ENCODE measurements at regions not wholly inside any gene's neighbourhood (a gene's known extent, or its start where the extent isn't known, plus 50 kb on each side); places are given as distances from the start of the nearest gene placed in this dataset.

GRCh38 chr7:1339611-1340010 lies 106.9 kb downstream of the UNCX start:
- H3K79me2 ChIP-seq (ENCODE audit: low read depth), result no peaks in the 10 kb centered on the region
- H3F3A ChIP-seq (ENCODE audit: insufficient read depth, low read depth), result no peaks in the 10 kb centered on the region
- H2AFZ ChIP-seq, result no peak overlapping the region
- no peaks in the 10 kb centered on the region for H3K4me1 ChIP-seq (replicated peaks; ENCODE audit: insufficient read depth)
- intact Hi-C loops (cut with micrococcal nuclease; ENCODE audit: unreplicated experiment), result no loop called here
- DNase-seq, result no peak
- no peak overlapping the region for H3K4me3 ChIP-seq
- H3K9me2 ChIP-seq (ENCODE audit: insufficient read depth), result no peaks in the 10 kb centered on the region
- peaks cover 5% of the 10 kb centered on the region; the same call in 1 of the 2 replicates for H4K20me1 ChIP-seq (ENCODE audit: insufficient read depth)
- H3K27ac ChIP-seq, result no peak overlapping the region
- POLR2A ChIA-PET (ENCODE audit: unreplicated experiment), result no interaction called here
- no TSS peak for BruUV-seq (replicated peaks)
- H3K36me3 ChIP-seq (ENCODE audit: low read depth), result no peaks in the 10 kb centered on the region
- no peak for TF ChIP-seq CTCF (conservative IDR thresholded peaks at IDR 0.05)
- no peak for TF ChIP-seq EZH2 (IDR thresholded peaks at IDR 0.05; ENCODE audit: low read depth)
- H3K4me2 ChIP-seq, result no peak overlapping the region
- H3K27me3 ChIP-seq (ENCODE audit: insufficient read depth, low read depth), result peaks cover 91% of the 10 kb centered on the region
- 0 out of 2 replicates have a peak, but pooled peaks cover 9% of the 10 kb centered on the region for H3K9me3 ChIP-seq (ENCODE audit: insufficient read depth, low read depth)
- CTCF ChIA-PET, result no interaction called here

- intact Hi-C loops (cut with micrococcal nuclease; ENCODE audit: unreplicated experiment), result no loop called here
These were observed 107.4 kb downstream of the UNCX start for GRCh38 chr7:1340031-1340430.

GRCh38 chr7:1340461-1341360 lies 108.0 kb downstream of the UNCX start:
- H3K9me2 ChIP-seq (ENCODE audit: insufficient read depth), result no peaks in the 10 kb centered on the region
- peaks cover 91% of the 10 kb centered on the region for H3K27me3 ChIP-seq (ENCODE audit: insufficient read depth, low read depth)
- H3K4me3 ChIP-seq, result no peak overlapping the region
- no peaks in the 10 kb centered on the region for H3K36me3 ChIP-seq (ENCODE audit: low read depth)
- H3K9me3 ChIP-seq (ENCODE audit: insufficient read depth, low read depth), result 0 out of 2 replicates have a peak, but pooled peaks cover 9% of the 10 kb centered on the region
- H3K27ac ChIP-seq, result no peak overlapping the region
- no peaks in the 10 kb centered on the region for H3K4me1 ChIP-seq (replicated peaks; ENCODE audit: insufficient read depth)
- no peak overlapping the region for H3K4me2 ChIP-seq
- POLR2A ChIA-PET (ENCODE audit: unreplicated experiment), result no interaction called here
- TF ChIP-seq EZH2 (IDR thresholded peaks at IDR 0.05; ENCODE audit: low read depth) (no peak), CTCF (conservative IDR thresholded peaks at IDR 0.05) (no peak)
- CTCF ChIA-PET, result no interaction called here
- H2AFZ ChIP-seq, result no peak overlapping the region
- H3K79me2 ChIP-seq (ENCODE audit: low read depth), result no peaks in the 10 kb centered on the region
- intact Hi-C loops (cut with micrococcal nuclease; ENCODE audit: unreplicated experiment), result no loop called here
- BruUV-seq (replicated peaks), result no TSS peak
- DNase-seq, result no peak
- H3F3A ChIP-seq (ENCODE audit: insufficient read depth, low read depth), result no peaks in the 10 kb centered on the region
- H4K20me1 ChIP-seq (ENCODE audit: insufficient read depth), result peaks cover 5% of the 10 kb centered on the region; the same call in 1 of the 2 replicates

More at GRCh38 chr7:1340031-1340430, 107.4 kb downstream of the UNCX start:
- H2AFZ ChIP-seq, result no peak overlapping the region
- H3K4me2 ChIP-seq, result no peak overlapping the region
- no TSS peak for BruUV-seq (replicated peaks)
- POLR2A ChIA-PET (ENCODE audit: unreplicated experiment), result no interaction called here
- H3K36me3 ChIP-seq (ENCODE audit: low read depth), result no peaks in the 10 kb centered on the region
- TF ChIP-seq CTCF (conservative IDR thresholded peaks at IDR 0.05), result no peak
- TF ChIP-seq EZH2 (IDR thresholded peaks at IDR 0.05; ENCODE audit: low read depth), result no peak
- 0 out of 2 replicates have a peak, but pooled peaks cover 9% of the 10 kb centered on the region for H3K9me3 ChIP-seq (ENCODE audit: insufficient read depth, low read depth)
- no peaks in the 10 kb centered on the region for H3K9me2 ChIP-seq (ENCODE audit: insufficient read depth)
- peaks cover 5% of the 10 kb centered on the region; the same call in 1 of the 2 replicates for H4K20me1 ChIP-seq (ENCODE audit: insufficient read depth)
- H3K79me2 ChIP-seq (ENCODE audit: low read depth), result no peaks in the 10 kb centered on the region
- CTCF ChIA-PET, result no interaction called here
- H3K4me3 ChIP-seq, result no peak overlapping the region
- no peak for DNase-seq
- H3F3A ChIP-seq (ENCODE audit: insufficient read depth, low read depth), result no peaks in the 10 kb centered on the region
- no peak overlapping the region for H3K27ac ChIP-seq
- no peaks in the 10 kb centered on the region for H3K4me1 ChIP-seq (replicated peaks; ENCODE audit: insufficient read depth)
- H3K27me3 ChIP-seq (ENCODE audit: insufficient read depth, low read depth), result peaks cover 91% of the 10 kb centered on the region

All from PC-9 (cell line).